HG02981 (cell line): ENCODE measurements at regions not wholly inside any gene's neighbourhood (a gene's known extent, or its start where the extent isn't known, plus 50 kb on each side); places are given as distances from the start of the nearest gene placed in this dataset.

ENCODE experiments used
- ATAC-seq: cut with Tn5 transposase; IDR thresholded peaks from one replicate; pipeline ENCODE4 v1.9.1; 2021; ENCODE audit warnings: mild to moderate bottlenecking, moderate library complexity; ENCODE audit not compliant: unreplicated experiment

DNA sequence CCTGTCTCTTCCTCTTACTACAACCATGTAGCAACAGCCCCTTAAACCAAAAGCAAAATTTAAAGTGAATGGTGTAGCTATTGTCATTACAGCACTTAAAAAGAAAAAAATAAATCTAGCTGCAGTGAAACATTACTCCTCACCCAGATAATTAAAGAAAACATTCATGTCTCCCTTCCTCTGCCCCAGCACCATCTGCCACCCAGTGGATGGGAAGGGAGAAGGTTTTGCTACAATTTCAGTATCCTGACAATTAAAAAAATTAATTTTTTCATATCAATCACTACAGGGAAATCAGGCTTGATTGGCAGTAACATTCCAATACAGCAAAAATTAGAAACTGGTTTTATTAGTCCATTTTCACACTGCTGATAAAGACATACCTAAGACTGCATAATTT is 147.4 kb upstream of the PUM3 start:
- no peak for ATAC-seq

DNA sequence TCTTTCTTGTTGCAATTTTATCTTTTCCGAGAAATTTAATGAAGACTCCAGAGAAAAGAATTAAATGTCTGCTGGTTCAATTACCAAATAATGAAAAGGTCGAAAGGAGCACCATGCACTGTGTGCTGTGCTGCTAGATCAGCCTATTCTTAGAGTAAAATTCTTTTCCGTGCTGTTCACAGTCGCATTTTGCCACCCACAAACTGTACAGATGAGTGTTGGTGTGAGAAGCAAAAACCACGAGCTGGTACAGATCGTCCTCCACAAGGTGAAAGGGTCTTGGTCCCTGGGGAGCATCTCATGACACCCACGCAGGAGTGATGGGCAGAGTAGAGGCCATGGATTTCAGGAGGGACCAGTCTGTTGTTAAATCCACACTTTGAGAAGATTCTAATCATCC is 143.8 kb upstream of the PUM3 start:
- ATAC-seq: no peak

DNA sequence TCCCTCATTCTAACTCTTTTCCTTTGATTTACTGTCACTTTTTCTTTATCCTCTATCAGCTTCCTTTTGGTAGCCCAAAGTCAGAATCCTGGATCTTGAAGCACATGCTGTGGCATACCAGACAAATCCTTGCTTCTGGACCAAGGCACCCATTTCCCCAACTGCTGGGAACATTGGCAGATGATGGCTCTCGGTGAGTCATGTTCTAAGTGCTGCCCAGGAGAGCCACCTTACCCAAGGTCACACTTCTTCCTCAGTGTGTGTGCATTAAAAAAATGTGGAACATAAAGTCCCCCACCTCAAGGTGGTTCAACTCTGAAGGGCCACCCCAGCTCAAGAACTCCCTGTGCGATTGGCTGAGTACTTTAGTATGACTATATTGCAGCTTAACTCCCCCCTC is 141.4 kb upstream of the PUM3 start:
- ATAC-seq: no peak

DNA sequence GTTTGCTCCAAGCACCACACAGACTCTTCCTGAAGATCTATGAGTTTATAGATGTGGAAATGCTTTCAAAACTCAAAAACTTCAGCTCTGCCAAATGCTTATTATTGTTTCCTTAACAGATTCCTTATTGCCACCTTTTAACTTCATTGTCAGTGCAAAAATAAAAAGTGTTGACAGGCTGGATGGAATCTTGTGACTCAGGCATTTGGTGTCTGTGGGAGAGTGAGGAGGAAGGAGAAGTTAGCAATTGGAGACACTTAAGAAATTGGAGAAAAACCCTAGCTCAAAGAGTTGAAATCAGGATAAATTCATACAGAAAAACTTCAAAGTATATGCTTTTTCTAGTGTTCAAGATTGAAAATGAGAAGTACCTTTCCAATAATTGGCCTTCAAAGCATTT is 140.6 kb upstream of the PUM3 start:
- ATAC-seq: no peak

DNA sequence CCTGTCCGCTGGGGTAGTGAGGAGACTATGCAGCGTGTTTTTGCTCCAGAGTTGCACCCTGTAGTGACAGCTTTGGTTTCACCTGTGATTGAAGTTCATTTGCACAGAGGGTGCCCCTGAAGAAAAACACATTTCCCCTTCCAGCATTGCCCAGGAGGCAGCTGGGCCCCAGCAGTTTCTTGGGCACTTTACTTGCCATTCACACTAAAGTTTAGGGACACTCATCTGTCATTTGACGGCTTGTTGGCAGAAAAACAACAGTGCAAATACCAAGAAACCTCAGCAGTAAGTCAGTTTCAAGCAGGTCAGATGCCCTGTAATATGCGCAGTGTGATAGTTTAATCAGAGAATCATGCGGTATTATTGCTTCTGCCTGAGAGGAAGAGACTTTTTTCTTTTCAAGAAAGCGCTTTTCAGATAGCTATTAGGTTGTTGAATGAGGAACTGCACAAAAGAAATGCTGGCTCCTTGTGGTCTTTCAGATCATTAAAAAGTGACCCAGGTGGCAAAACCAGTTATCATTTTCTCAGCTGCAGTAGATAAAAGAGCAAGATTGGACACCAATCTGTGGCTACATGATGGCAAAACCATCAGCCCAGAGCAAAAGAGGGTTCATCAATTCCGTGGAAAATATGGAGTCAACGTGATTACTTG is 136.2 kb upstream of the PUM3 start:
- no peak for ATAC-seq

DNA sequence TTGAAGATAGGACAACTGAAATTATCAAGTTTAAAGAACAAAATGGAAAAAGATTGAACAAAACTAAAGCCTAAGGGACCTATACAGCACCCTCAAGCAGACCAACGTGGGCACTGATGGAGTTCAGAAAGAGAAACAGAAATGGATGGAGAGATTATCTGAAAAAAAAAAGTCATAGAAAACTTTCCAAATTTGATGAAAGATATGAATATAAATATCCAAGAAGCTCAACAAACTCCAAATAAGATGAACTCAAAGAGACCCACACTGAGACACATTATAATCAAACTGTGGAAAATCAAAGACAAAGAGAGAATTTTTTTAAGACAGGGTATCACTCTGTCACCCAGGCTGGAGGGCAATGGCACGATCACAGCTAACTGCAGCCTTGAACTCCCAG is 128.6 kb upstream of the PUM3 start:
- no peak for ATAC-seq

DNA sequence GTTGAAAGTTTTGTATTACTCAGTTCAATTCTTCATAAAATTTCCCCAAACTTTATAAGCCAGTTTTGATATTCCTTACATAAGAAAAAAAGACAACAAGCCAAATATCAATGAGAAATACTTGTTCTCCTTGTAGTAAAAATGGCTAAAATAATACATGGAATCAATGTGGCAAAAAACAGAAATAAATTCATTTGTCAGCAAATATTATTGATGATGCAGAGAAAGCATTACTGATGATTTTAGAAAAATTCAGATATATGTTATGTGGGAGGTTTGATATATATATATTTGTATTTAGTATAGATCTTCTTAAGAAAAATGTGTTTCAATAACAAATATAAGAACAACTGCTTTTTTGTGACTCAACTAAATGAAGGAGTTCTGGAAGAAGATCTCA is 127.0 kb upstream of the PUM3 start:
- ATAC-seq: no peak

DNA sequence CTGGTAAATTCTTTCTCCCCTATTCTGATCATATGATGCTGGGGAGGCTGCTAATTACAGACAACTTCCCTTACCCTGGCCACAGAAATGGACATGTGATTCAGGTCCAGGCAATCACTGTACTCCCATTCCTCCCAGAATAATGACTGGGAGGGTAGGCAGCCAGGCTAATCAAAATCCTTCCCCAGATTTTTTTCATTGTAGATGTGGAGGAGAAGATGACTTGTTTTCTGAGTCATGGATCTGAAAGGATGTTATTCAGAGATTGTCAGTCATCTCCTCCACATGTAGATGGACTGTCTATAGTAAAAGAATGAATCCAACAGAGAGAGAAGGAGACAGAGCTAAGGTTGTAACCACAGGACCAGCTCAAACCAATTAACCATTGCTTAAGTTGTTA is 123.9 kb upstream of the PUM3 start:
- no peak for ATAC-seq

DNA sequence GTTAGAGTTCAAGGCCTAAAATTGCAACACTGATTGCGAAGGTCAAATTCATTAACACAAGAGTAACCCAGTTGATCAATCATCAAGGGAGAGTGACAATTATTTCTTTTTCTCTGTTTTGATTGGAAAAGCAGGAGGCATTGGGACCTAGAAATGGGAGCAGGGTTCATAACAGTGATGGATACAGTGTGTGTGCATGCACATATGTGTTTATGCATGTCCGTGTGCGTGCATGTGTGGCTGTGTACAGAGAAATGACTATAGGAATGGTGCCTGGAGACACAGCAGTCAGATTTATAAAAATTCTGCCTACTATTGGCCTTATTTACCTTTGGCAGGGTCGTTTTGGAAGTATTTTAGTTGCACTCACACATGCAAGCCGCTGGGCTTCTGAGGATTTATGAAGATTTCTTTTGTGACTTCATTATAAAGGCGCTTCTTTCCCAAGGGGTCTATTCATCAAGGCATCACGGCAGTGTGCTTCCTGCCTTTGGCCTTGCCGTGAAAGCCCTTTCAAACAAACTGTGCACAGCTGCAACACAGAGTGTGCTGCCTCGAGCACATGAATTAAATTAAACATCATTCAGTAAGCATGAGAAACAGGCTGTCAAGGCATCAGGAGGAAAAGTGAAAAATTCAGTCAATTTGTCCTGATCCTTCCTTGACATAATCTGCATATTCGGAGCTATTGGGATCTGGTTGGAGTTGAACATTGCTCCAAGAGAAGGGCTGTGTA is 122.8 kb upstream of the PUM3 start:
- no peak for ATAC-seq

DNA sequence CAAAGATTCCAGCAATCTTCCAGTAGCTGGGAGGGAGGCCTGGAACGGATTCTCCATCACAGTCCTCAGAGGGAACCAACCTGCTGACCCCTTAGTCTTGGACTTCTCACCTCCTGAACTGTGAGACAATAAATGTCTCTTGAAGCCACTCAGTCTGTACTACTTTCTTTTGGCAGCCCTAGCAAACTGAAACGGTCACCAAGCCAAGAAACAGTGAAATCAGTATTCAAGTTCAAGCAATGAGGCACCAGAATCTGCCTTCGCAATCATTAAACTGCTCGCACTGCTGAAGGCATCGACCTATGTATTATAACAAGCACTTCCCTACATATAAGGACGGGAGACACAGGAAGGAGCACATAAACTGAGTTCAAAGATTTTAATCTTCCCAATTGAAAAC is 120.6 kb upstream of the PUM3 start:
- no peak for ATAC-seq

DNA sequence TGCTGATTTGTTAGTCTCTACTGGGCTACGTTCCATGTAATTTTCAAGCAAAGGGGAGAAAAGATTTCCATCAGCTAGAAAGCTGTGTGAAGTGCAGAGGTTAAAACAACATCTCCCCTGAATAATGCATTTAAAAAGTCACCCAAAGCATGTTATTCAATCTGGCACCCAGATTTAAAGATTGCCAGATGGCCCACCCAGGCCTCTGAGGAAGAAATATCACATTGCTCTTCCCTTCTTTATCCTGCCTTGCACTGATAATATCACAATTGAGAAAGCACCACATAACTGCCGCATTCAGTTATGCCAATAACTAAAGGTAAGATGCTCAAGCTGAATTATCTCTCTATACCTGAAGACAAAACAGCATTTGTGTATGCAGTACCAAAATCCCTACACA is 119.4 kb upstream of the PUM3 start:
- ATAC-seq: no peak

DNA sequence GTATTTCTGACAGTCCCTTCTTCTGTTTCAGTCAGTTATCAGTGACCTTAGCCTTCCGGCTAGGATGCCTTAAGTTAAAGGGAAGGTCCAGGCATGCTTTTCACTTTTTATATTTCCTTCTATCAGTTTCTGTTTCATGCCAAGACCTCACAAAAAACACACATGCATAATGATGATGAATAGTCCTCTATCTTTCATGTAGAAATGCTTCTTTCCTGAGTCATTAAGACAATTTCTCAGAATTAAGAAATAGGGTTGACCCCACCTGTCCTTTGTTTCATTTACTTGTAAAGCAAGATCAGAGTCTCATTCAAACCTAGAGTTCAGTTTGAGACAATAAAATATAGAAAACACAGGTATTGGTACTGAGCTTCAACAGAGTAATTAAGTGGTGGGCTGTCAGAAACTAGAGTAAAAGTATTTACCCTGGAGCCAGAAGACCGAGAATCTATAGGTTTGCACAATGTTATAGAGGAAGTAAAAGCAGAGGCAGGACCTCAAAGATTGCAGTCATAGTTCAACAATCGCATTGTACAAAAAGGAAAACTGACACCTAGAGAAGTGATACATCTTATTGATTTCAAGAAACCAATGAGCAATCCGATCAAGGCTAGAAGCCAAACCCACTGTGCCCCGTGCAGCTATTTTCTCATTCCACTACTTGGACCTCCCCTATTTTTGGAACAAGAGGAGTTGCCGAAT is 118.7 kb upstream of the PUM3 start:
- no peak for ATAC-seq

DNA sequence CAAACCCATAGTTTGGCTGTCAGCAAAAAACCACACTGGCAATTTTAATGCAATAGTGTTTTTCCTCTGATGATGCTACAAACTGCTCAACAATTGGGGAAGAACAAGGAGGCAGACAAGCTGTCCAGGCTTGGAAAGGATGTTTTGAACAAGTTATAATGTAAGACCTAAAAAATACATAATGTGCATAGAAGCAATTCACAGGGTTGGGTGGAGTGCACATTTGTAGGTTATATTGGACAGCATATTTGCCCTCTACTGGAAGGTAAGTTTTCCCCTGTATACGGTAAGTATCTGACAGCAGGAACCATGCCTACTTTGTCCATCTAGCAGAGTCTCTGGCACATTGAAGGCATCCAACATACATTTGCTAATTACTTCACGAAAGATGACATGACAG is 114.3 kb upstream of the PUM3 start:
- no peak for ATAC-seq

DNA sequence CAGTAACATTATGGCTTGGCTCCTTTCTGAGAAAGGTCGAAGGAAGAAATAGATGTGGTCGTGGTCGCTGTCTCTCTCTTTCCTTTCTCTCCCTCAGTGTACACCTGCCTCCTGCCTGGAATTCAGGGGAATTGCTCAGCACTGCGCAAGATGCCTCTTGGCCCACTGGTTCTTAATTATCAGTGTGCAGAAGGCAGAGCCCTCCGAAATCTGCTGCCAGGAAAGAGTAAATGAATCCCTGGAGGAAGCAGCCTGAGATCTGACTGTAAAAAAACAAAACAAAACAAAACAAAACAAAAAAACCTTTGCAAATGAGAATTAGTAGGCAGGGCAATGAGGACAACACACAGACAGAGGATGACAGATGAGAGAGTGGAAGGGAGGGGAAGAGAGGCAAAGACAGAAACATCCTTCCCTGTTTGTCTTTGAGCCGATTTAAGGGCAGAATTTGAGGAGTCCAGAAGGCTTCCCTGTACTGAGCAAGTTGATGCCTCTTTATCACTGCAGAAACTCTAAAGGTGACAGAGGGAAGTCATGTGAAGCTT is 113.8 kb upstream of the PUM3 start:
- ATAC-seq: no peak

DNA sequence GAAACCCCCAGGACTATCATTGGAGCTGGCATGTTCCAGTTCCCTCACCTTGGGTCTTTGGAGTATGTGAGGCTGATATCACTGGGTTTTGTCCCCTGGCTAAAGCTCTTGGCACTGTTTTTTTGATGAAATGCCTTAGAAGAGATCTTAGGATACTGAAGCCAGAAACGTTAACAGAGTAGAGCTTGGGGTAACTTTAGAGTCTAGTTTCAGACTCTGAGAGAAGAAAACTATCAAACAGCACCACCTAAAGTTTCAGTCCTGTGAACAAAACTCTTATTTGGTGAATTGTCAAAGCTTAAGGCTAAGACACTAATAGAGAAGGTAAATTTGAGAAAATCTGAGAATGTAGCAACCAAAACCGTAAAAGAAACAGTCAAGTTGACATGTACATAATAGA is 111.7 kb upstream of the PUM3 start:
- ATAC-seq: no peak

DNA sequence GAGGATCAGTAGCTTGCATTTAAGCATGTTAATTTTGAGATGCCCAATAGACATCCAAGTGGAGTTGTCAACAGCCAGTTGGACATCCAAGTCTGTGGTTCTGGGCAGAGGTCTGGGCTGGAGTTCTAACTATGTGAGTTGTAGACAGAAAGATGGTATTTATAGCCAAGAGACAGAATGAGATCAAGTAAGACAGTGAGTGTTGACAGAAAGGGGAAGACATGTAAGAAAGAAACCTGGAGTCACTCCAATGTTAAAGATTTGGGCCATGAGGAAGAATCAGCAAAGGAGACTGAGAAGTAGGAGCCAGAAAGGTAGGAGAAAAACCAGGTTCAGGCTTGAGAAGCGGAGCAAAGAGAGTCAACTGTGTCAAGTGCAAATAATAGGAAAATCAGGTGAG is 95.5 kb upstream of the PUM3 start:
- no peak for ATAC-seq

DNA sequence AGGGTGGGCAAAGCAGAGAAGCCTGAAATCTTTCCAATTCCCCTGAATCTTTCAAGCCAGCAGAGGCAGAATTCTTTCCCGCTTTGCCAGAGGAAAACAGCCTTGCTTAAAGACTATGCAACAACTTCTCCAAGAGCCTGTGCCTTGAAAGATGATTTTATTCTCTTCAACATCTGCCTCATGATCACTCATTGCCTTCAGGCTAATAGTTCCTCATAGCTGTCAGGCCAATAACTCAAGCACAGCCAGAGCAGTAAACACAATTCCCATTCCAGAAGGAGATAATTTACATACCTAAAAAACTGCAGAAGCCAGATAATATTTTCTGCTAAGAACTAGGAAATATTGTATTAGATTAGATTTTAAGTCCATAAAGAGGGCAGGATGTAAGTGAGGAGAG is 92.3 kb upstream of the PUM3 start:
- ATAC-seq: no peak

DNA sequence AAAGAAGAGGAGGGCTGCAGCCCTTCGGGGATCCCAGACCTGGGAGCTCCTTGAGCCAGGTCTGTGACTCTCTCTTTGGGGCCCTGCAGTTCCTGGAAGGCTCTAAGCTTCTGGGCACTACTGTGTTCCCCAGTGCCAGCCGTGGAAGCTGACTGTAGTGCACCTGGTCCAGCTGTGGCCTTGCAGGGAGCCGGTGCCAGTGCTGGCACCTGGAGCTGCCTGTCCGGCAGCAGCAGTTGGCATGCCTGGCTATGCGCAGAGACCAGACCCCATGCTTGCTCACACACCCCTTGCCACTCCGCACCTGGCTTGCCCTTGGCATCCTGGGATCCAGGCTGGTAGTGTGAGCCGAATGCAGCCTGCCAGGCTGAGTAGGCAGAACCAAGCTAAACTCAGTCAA is 91.0 kb upstream of the PUM3 start:
- ATAC-seq: no peak

DNA sequence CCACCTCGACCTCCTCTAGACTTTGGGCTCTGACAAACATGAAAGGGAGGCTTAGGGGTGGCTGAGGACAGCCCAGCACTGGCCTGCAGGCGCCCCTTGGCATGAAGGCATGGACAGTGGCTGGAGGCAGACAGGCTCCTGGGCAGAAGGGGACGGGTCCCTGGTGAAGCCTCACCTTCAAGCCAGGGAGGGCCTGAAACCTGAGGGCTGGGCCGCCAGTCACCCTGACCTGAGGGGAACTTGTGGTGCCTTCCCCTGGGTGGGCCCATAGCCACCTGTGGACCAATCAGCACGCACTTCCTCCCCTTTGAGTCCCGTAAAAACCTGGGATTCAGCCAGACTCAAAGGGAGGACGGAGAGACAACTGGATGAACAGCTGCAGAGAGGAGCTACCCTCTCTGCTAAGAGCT is 90.4 kb upstream of the PUM3 start:
- ATAC-seq: no peak

DNA sequence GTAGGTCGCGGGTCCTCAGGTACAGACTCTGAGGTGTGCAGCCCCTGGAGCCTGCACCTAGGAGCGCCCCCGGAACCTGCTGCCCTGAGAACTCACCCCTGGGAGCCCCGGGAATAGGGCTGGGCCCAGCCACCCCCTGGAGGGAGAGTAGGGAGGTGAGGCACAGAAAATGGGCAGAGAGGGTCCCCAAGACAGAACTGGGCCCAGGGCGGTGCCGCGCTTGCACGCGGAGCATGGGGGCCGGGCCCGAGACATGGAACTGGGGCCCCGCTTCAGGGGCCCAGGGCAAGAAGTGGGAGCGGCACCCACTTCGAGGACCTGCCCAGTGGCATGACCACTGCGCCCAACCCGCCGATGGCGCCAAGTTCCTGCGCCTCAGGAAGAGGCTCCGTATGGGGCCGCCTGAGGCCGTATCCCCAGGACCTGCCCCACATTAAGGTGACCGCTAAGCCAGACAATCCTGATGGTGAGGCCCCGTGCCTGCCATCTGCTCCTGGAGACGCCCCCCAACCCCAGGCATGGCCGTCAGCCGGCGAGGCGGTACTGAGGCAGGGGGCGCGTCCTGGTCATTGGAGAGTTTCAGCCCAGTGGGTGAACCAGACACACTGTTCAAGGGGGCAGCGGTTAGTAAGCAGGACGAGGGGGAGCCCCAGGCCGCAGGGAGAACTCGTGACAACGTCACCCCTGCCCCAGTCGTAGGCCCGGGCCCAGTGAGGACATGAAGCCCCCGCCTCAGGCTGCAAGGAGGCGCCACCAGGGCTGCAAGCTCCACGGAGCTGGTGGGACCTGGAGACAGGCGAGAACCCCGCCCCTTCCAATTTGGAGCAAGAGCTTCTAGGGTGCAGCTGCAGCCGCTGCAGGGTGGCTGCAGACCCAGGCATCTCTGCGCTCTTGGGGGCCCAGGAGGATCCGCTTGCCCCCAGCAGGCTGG is 89.5 kb upstream of the PUM3 start:
- no peak for ATAC-seq

DNA sequence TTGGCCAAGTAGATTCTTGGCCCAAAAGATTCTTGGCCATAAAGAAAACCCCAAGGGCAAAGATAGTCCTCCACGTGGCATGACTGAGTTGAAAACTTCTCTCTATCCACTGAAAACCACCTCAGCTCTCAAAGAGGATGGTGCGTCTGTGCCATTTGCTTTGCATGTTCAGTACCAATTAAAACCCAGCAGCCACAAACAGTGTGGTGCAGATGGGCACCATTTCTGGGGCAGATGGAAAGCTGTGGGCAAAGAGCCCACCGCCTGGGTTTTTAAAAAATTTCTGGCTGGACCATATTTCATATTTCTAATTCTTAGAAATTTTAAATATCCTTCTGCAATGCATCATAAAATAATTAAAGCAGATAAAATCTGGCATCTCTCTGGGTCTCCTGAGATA is 84.5 kb upstream of the PUM3 start:
- ATAC-seq: no peak
